Trophoblast cell (in vitro differentiated cells and primary cell): ENCODE measurements at regions not wholly inside any gene's neighbourhood (a gene's known extent, or its start where the extent isn't known, plus 50 kb on each side); places are given as distances from the start of the nearest gene placed in this dataset.
"Not testable (repeated sequence)": the region's sequence is repeated elsewhere in the genome, so short reads cannot be mapped to it uniquely, and the experiment has no call there.

Source experiments
- DNase-seq, 2 donors: peaks; one replicate each; pipeline ENCODE4 v3.0.0-alpha.2; 2016
- H2AFZ ChIP-seq: 2 replicates; pipeline ENCODE4 v1.6.1; 2013; ENCODE audit warnings: low read length, moderate library complexity, mild to moderate bottlenecking; ENCODE audit not compliant: insufficient read depth, poor library complexity
- H2AK5ac ChIP-seq: 2 replicates; pipeline ENCODE4 v1.6.1; 2013; ENCODE audit warnings: mild to moderate bottlenecking, low read length
- H2BK120ac ChIP-seq: 2 replicates; pipeline ENCODE4 v1.6.1; 2013; ENCODE audit warnings: low read length, mild to moderate bottlenecking, moderate library complexity; ENCODE audit not compliant: insufficient read depth, poor library complexity
- H2BK12ac ChIP-seq: 2 replicates; pipeline ENCODE4 v1.6.1; 2013; ENCODE audit warnings: mild to moderate bottlenecking, low read length, moderate library complexity
- H2BK5ac ChIP-seq: 2 replicates; pipeline ENCODE4 v1.6.1; 2013; ENCODE audit warnings: low read length, low read depth, moderate library complexity, mild to moderate bottlenecking; ENCODE audit not compliant: poor library complexity
- H3K14ac ChIP-seq: 2 replicates; pipeline ENCODE4 v1.6.1; 2013; ENCODE audit warnings: mild to moderate bottlenecking, low read length
- H3K18ac ChIP-seq: 2 replicates; pipeline ENCODE4 v1.6.1; 2013; ENCODE audit warnings: mild to moderate bottlenecking, low read length
- H3K23ac ChIP-seq: 2 replicates; pipeline ENCODE4 v1.6.1; 2013; ENCODE audit warnings: low read length
- H3K27ac ChIP-seq: 2 replicates; pipeline ENCODE4 v1.5.1; 2013; ENCODE audit warnings: low read depth, mild to moderate bottlenecking, inconsistent platforms, low read length, moderate library complexity
- H3K27me3 ChIP-seq: 2 replicates; pipeline ENCODE4 v1.6.1; 2013; ENCODE audit warnings: inconsistent platforms, mild to moderate bottlenecking, low read length, moderate library complexity; ENCODE audit not compliant: insufficient read depth
- H3K36me3 ChIP-seq, 2 experiments: 1 replicate in 1 of 2; 2 replicates in 1 of 2; pipeline ENCODE4 v1.6.1; 2013; ENCODE audit warnings: low read length in 2 of 2, mild to moderate bottlenecking in 2 of 2, moderate library complexity in 1 of 2; ENCODE audit not compliant: insufficient read depth in 2 of 2, control insufficient read depth in 1 of 2
- H3K4ac ChIP-seq: 2 replicates; pipeline ENCODE4 v1.6.1; 2013; ENCODE audit warnings: low read depth, mild to moderate bottlenecking, low read length, moderate library complexity
- H3K4me1 ChIP-seq, 2 experiments: 1 replicate in 1 of 2; 2 replicates in 1 of 2; pipeline ENCODE4 v1.6.1; 2013; ENCODE audit warnings: low read length in 2 of 2, mild to moderate bottlenecking in 2 of 2, moderate library complexity in 1 of 2; ENCODE audit not compliant: insufficient read depth in 2 of 2, control insufficient read depth in 1 of 2
- H3K4me2 ChIP-seq: 2 replicates; pipeline ENCODE4 v1.6.1; 2013; ENCODE audit warnings: inconsistent platforms, mild to moderate bottlenecking, low read length, moderate library complexity
- H3K4me3 ChIP-seq: 2 replicates; pipeline ENCODE4 v1.5.1; 2013; ENCODE audit warnings: mild to moderate bottlenecking, low read depth, low read length, inconsistent platforms
- H3K79me1 ChIP-seq: one replicate; pipeline ENCODE4 v1.6.1; 2013; ENCODE audit warnings: low read length
- H3K79me2 ChIP-seq: 2 replicates; pipeline ENCODE4 v1.6.1; 2013; ENCODE audit warnings: low read length, mild to moderate bottlenecking; ENCODE audit not compliant: control insufficient read depth, insufficient read depth, poor library complexity
- H3K9ac ChIP-seq: 2 replicates; pipeline ENCODE4 v1.6.1; 2013; ENCODE audit warnings: mild to moderate bottlenecking, low read length
- H3K9me3 ChIP-seq: 2 replicates; pipeline ENCODE4 v1.6.1; 2013; ENCODE audit warnings: low read depth, mild to moderate bottlenecking, control low read depth, inconsistent platforms, low read length; ENCODE audit not compliant: insufficient read depth
- H4K12ac ChIP-seq: 2 replicates; pipeline ENCODE4 v1.6.1; 2013; ENCODE audit warnings: low read depth, mild to moderate bottlenecking, low read length, moderate library complexity
- H4K8ac ChIP-seq: 2 replicates; pipeline ENCODE4 v1.6.1; 2013; ENCODE audit warnings: low read depth, mild to moderate bottlenecking, low read length, moderate library complexity
- H4K91ac ChIP-seq: one replicate; pipeline ENCODE4 v1.6.1; 2013; ENCODE audit warnings: low read depth, mild to moderate bottlenecking, low read length, moderate library complexity
- WGBS: extraction: QIAGEN DNeasy Blood & Tissue Kit; methylation state at CpG from one replicate; pipeline ENCODE4 v1.1.7; 2013; ENCODE audit warnings: missing lambda C conversion rate; ENCODE audit not compliant: insufficient read length, insufficient coverage; ENCODE audit errors: extremely low coverage; 5-methylcytosine and 5-hydroxymethylcytosine counted together

- not testable (repeated sequence) for H3K4ac ChIP-seq, H3K27ac ChIP-seq, H3K79me1 ChIP-seq, H2BK5ac ChIP-seq, H2BK120ac ChIP-seq, H3K36me3 ChIP-seq, H2BK12ac ChIP-seq, DNase-seq, H4K12ac ChIP-seq, H4K91ac ChIP-seq, H3K9me3 ChIP-seq, H4K8ac ChIP-seq, H2AK5ac ChIP-seq, H3K14ac ChIP-seq, H3K4me3 ChIP-seq, H3K18ac ChIP-seq, H3K79me2 ChIP-seq, H3K4me2 ChIP-seq, H3K9ac ChIP-seq, H2AFZ ChIP-seq, H3K4me1 ChIP-seq, H3K23ac ChIP-seq, H3K27me3 ChIP-seq
- WGBS = no CpG with 5 or more reads among the region's 5 CpGs
These were observed 1199.0 kb downstream of the FOXD4L5 start for GRCh38 chr9:64085998-64086397.

DNA sequence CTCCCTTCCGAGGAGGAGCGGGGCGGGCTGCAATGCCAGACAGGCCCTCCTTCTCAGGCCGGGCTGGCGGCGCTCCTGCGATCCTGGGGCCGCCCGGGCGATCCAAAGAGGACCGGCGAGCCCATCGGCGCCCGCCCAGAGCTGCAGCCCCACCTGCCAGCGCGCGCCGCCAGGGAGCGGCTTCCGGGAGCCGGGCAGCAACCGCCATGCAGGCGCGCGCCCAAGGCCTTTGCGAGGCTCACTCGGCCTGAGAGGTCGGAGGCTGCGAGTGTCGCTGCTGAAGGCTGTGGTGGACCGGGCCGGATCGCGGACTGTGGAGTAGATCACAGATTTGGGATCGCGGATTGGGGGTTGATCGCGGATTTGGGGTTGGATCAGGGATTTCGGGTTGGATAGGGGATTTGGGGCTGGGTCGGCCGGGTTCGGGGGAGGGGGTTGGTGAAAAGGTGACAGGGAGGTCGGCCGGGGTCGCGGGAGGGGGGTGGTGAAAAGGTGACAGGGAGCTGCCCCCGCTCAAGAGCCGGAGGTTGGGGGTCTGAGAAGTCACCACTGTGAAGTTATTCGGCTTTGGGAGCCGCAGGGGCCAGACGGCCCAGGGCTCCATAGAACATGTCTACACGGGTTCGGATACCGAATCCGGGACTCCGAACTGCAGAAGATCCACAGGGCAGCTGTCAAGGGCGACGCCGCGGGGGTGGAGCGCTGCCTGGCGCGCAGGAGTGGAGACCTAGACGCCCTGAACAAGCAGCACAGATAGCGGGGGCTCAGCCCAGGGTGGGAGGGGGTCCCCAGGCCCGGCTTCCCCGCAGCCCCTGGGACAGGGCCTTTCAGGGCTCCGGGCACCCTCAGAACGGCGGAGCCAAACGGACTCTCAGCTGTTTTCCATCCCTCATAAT lies 1213.4 kb downstream of the FOXD4L5 start:
- H3K23ac ChIP-seq, H2BK5ac ChIP-seq, H3K79me2 ChIP-seq, H4K91ac ChIP-seq, H3K4me3 ChIP-seq, H3K4me1 ChIP-seq, H3K14ac ChIP-seq, H4K12ac ChIP-seq, H3K18ac ChIP-seq, H2AFZ ChIP-seq, H3K79me1 ChIP-seq, H2BK120ac ChIP-seq, H2AK5ac ChIP-seq, H3K4ac ChIP-seq, DNase-seq, H3K36me3 ChIP-seq, H3K27me3 ChIP-seq, H4K8ac ChIP-seq, H2BK12ac ChIP-seq, H3K27ac ChIP-seq, H3K9ac ChIP-seq, H3K4me2 ChIP-seq: not testable (repeated sequence)
- H3K9me3 ChIP-seq = peaks cover 17% of the 10 kb centered on the region
- no CpG with 5 or more reads among the region's 72 CpGs for WGBS

GRCh38 chr9:64070611-64071357 lies 1214.2 kb downstream of the FOXD4L5 start:
- not testable (repeated sequence) for H4K8ac ChIP-seq, H4K12ac ChIP-seq, H2AFZ ChIP-seq, H3K4me3 ChIP-seq, H3K27me3 ChIP-seq, H2BK12ac ChIP-seq, H3K36me3 ChIP-seq, H2AK5ac ChIP-seq, DNase-seq, H3K9ac ChIP-seq, H3K27ac ChIP-seq, H3K4me2 ChIP-seq, H4K91ac ChIP-seq, H2BK5ac ChIP-seq, H3K23ac ChIP-seq, H3K18ac ChIP-seq, H3K14ac ChIP-seq, H3K79me1 ChIP-seq, H3K4ac ChIP-seq, H3K79me2 ChIP-seq, H2BK120ac ChIP-seq, H3K4me1 ChIP-seq
- no CpG with 5 or more reads among the region's 39 CpGs for WGBS
- peaks cover 19% of the 10 kb centered on the region for H3K9me3 ChIP-seq

- H3K27ac ChIP-seq, H2BK120ac ChIP-seq, H2BK5ac ChIP-seq, H2AFZ ChIP-seq, H3K79me2 ChIP-seq, H3K23ac ChIP-seq, H3K4ac ChIP-seq, H4K91ac ChIP-seq, H2BK12ac ChIP-seq, H3K4me3 ChIP-seq, H4K8ac ChIP-seq, DNase-seq, H3K18ac ChIP-seq, H3K14ac ChIP-seq, H3K36me3 ChIP-seq, H3K79me1 ChIP-seq, H3K4me2 ChIP-seq, H3K4me1 ChIP-seq, H2AK5ac ChIP-seq, H3K27me3 ChIP-seq, H4K12ac ChIP-seq, H3K9ac ChIP-seq: not testable (repeated sequence)
- peaks cover 19% of the 10 kb centered on the region for H3K9me3 ChIP-seq
- no CpG with 5 or more reads among the region's 13 CpGs for WGBS
These were observed 1214.9 kb downstream of the FOXD4L5 start for GRCh38 chr9:64070083-64070482.
